ENCODE measurements at regions not wholly inside any gene's neighbourhood (a gene's known extent, or its start where the extent isn't known, plus 50 kb on each side); places are given as distances from the start of the nearest gene placed in this dataset.

DNA sequence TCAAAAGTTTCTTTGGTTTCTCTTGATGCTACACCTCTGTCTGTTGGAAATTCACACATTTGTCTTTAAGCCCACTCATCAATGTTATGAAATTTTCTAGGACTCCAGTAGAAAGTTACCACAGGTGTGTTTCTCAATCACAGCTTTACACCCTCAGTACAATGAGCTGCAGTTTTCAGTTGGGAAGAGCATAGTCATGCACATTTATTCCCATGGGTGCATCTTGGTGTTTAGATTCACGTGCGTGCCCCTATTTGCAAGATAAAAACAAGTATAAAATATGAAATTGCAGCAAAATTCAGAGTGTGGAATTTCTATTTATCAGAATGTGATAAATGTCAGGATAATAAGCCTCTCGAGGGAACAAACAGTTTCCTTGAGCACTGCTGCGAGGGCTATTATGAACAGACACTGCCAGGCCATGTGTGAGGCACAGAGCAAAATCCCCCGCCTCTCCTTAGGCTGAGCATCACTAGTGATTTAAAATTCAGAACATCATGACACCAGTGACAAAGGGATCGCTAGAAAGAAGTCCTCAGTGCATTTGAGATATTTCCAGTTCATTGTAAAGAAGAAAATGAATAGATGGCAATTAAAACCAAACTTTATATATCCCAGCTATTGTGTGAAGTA is 512.2 kb upstream of the TCF4 start:
- H3K4ac ChIP-seq (ENCODE audit: low read depth, low read length): no peak overlapping the region
- no peak overlapping the region for H3K23ac ChIP-seq (ENCODE audit: insufficient read length, low read depth, low read length)
- Mint-ChIP-seq H3K4me1 (no peaks in the 10 kb centered on the region; a peak in 1 of 4 replicates), H3K27me3 (ENCODE audit: low read depth) (peaks cover 4% of the 10 kb centered on the region; the same call in 1 of the 2 replicates), H3K9me3 (peaks cover 20 to 22% of the 10 kb centered on the region in 2 experiments), H3K36me3 (ENCODE audit: insufficient read depth in 1 of 3, low read depth in 3 of 3) (peaks cover 3 to 22% (median 10%) of the 10 kb centered on the region in 3 experiments; a peak in 5 of 7 replicates), H3K27ac (no peak overlapping the region; a peak in 1 of 7 replicates), H3K4me3 (no peak overlapping the region)
- H2BK5ac ChIP-seq (ENCODE audit: insufficient read length, low read length): no peak overlapping the region
- no peak overlapping the region for H2BK120ac ChIP-seq (ENCODE audit: low read depth, low read length, poor library complexity, severe bottlenecking)
- H2AK5ac ChIP-seq (ENCODE audit: insufficient read length, low read length): no peak overlapping the region
- no peak overlapping the region for H4K91ac ChIP-seq (ENCODE audit: insufficient read length, low read depth, low read length)
- H2AFZ ChIP-seq (ENCODE audit: low read length): no peak overlapping the region
- TF ChIP-seq, protein P1, sequence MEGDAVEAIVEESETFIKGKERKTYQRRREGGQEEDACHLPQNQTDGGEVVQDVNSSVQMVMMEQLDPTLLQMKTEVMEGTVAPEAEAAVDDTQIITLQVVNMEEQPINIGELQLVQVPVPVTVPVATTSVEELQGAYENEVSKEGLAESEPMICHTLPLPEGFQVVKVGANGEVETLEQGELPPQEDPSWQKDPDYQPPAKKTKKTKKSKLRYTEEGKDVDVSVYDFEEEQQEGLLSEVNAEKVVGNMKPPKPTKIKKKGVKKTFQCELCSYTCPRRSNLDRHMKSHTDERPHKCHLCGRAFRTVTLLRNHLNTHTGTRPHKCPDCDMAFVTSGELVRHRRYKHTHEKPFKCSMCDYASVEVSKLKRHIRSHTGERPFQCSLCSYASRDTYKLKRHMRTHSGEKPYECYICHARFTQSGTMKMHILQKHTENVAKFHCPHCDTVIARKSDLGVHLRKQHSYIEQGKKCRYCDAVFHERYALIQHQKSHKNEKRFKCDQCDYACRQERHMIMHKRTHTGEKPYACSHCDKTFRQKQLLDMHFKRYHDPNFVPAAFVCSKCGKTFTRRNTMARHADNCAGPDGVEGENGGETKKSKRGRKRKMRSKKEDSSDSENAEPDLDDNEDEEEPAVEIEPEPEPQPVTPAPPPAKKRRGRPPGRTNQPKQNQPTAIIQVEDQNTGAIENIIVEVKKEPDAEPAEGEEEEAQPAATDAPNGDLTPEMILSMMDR (conservative IDR thresholded peaks at IDR 0.05): no peak
- H4K5ac ChIP-seq (ENCODE audit: insufficient read length, low read depth, low read length): no peak overlapping the region
- no peak overlapping the region for H3K4me2 ChIP-seq (ENCODE audit: insufficient read depth, insufficient read length, low read length)
- no peak overlapping the region for H3K9ac ChIP-seq (ENCODE audit: extremely low read depth, insufficient read length, low read length)
- H4K8ac ChIP-seq (replicated peaks; ENCODE audit: insufficient read length, low read depth, low read length): no peak overlapping the region
- H3K14ac ChIP-seq (ENCODE audit: insufficient read depth, low read length): no peak overlapping the region
- no peak for DNase-seq
- H3K23me2 ChIP-seq (ENCODE audit: insufficient read length, low read depth, low read length, poor library complexity, severe bottlenecking): no peaks in the 10 kb centered on the region
- no peak overlapping the region for H2BK12ac ChIP-seq (ENCODE audit: insufficient read length, low read depth, low read length)
- no peaks in the 10 kb centered on the region for H4K20me1 ChIP-seq (ENCODE audit: control insufficient read depth, insufficient read depth, insufficient read length)
- H3K27me3 ChIP-seq (ENCODE audit: insufficient read depth, low read length): no peaks in the 10 kb centered on the region
- H2BK20ac ChIP-seq (ENCODE audit: low read depth, low read length, poor library complexity, severe bottlenecking): no peak overlapping the region
- H3K27ac ChIP-seq (ENCODE audit: insufficient read length, low read depth, low read length): no peak overlapping the region
- no peaks in the 10 kb centered on the region for H3K4me1 ChIP-seq (ENCODE audit: insufficient read depth, low read length)
- H3K56ac ChIP-seq (ENCODE audit: insufficient read length, low read depth, low read length): no peak overlapping the region
- H3K79me1 ChIP-seq (ENCODE audit: insufficient read depth, low read depth, low read length, poor library complexity, severe bottlenecking): no peaks in the 10 kb centered on the region
- no peak overlapping the region for H3K18ac ChIP-seq (ENCODE audit: insufficient read length, low read depth, low read length)
- H3K79me2 ChIP-seq (ENCODE audit: insufficient read depth, low read length): no peaks in the 10 kb centered on the region
- peaks cover 5% of the 10 kb centered on the region for H3K9me3 ChIP-seq (ENCODE audit: control insufficient read depth, low read depth, low read length)
- no CpG with 5 or more reads among the region's 6 CpGs for WGBS (ENCODE audit: extremely low coverage, insufficient read length, low lambda C conversion rate)
- H3T11ph ChIP-seq (ENCODE audit: low read length): no peak overlapping the region
- no peak overlapping the region for H2BK15ac ChIP-seq (ENCODE audit: low read depth, low read length)
